PC-9 (cell line): ENCODE measurements at regions not wholly inside any gene's neighbourhood (a gene's known extent, or its start where the extent isn't known, plus 50 kb on each side); places are given as distances from the start of the nearest gene placed in this dataset.
A peak's percentile ranks its signal among the peaks of the same experiment; 100 is the strongest.

ENCODE experiments used
- BruUV-seq: library from RNA; stranded (reverse); fragments of 400-500 nt; replicated peaks from 2 replicates; lab custom pipeline; 2021; lab: Mats Ljungman, UMichigan
- CTCF ChIA-PET: fragments of 300-600 bp; sonication (Branson Sonifier 250); formaldehyde crosslinking; loops from one replicate; lab custom pipeline; 2022; ENCODE audit warnings: antibody characterized with exemption; lab: Charles Lee
- POLR2A ChIA-PET: fragments of 300-600 bp; sonication (Branson Sonifier 250); formaldehyde crosslinking; loops from one replicate; lab custom pipeline; 2022; ENCODE audit warnings: antibody characterized with exemption; ENCODE audit not compliant: unreplicated experiment; lab: Charles Lee
- DNase-seq, 2 experiments: peaks; one replicate each; pipeline versions ENCODE4 v3.0.0 to v3.0.0-alpha.2; 2015 to 2022; ENCODE audit warnings: mixed read lengths in 1 of 2
- H2AFZ ChIP-seq: fragments of 200-600 bp; sonication (generic); 2 replicates; pipeline ENCODE4 v1.8.1; 2017; ENCODE audit warnings: antibody characterized with exemption
- H3F3A ChIP-seq: fragments of 200-600 bp; sonication (generic); 2 replicates; pipeline ENCODE4 v1.8.1; 2017; ENCODE audit warnings: antibody characterized with exemption, mild to moderate bottlenecking, low read depth; ENCODE audit not compliant: insufficient read depth
- H3K27ac ChIP-seq: fragments of 200-600 bp; sonication (generic); 2 replicates; pipeline ENCODE4 v1.6.1; 2016; ENCODE audit warnings: mixed run types
- H3K27me3 ChIP-seq: fragments of 200-600 bp; sonication (generic); 2 replicates; pipeline ENCODE4 v1.6.1; 2016; ENCODE audit warnings: low read depth, mixed run types; ENCODE audit not compliant: insufficient read depth
- H3K36me3 ChIP-seq: fragments of 200-600 bp; sonication (generic); 2 replicates; pipeline ENCODE4 v1.6.1; 2016; ENCODE audit warnings: low read depth, mixed run types
- H3K4me1 ChIP-seq: fragments of 200-600 bp; sonication (generic); replicated peaks from 2 replicates; pipeline ENCODE4 v1.6.1; 2016; ENCODE audit warnings: mixed run types; ENCODE audit not compliant: insufficient read depth
- H3K4me2 ChIP-seq: fragments of 200-600 bp; sonication (generic); 2 replicates; pipeline ENCODE4 v1.6.1; 2017; ENCODE audit warnings: mixed run types
- H3K4me3 ChIP-seq: fragments of 200-600 bp; sonication (generic); 2 replicates; pipeline ENCODE4 v1.6.1; 2016; ENCODE audit warnings: mixed run types
- H3K79me2 ChIP-seq: fragments of 200-600 bp; sonication (generic); 2 replicates; pipeline ENCODE4 v1.6.1; 2017; ENCODE audit warnings: low read depth, mixed run types
- H3K9me2 ChIP-seq: fragments of 200-600 bp; sonication (generic); 2 replicates; pipeline ENCODE4 v1.8.1; 2017; ENCODE audit warnings: mild to moderate bottlenecking; ENCODE audit not compliant: insufficient read depth
- H3K9me3 ChIP-seq: fragments of 200-600 bp; sonication (generic); 2 replicates; pipeline ENCODE4 v1.8.1; 2016; ENCODE audit warnings: low read depth; ENCODE audit not compliant: insufficient read depth
- H4K20me1 ChIP-seq: fragments of 200-600 bp; sonication (generic); 2 replicates; pipeline ENCODE4 v1.8.1; 2017; ENCODE audit not compliant: insufficient read depth
- CTCF ChIP-seq: fragments of 200-600 bp; sonication (generic); conservative IDR thresholded peaks from 2 replicates; pipeline ENCODE4 v1.6.1; 2017; ENCODE audit warnings: mixed run types, antibody characterized with exemption, mild to moderate bottlenecking, moderate library complexity
- EZH2 ChIP-seq: fragments of 200-600 bp; sonication (generic); IDR thresholded peaks from 2 replicates; pipeline ENCODE4 v1.8.0; 2017; ENCODE audit warnings: antibody characterized with exemption, low read depth
- intact Hi-C: fragments of 100-400 bp; cut with micrococcal nuclease; formaldehyde crosslinking; loops from one replicate; pipeline ENCODE4 v1.10.0; 2022; ENCODE audit not compliant: unreplicated experiment

- no TSS peak for BruUV-seq
- Histone ChIP-seq H3K36me3 (no peaks in the 10 kb centered on the region), H3K4me2 (peak overlapping the region; percentile 18; the same call in 1 of the 2 replicates), H3F3A (peaks cover 5% of the 10 kb centered on the region; the same call in 1 of the 2 replicates), H3K79me2 (no peaks in the 10 kb centered on the region), H3K27ac (peak overlapping the region; percentile 80), H3K27me3 (no peaks in the 10 kb centered on the region), H2AFZ (no peak overlapping the region), H3K9me2 (0 out of 2 replicates have a peak, but pooled peaks cover 3% of the 10 kb centered on the region), H3K4me1 (peaks cover 28% of the 10 kb centered on the region), H4K20me1 (no peaks in the 10 kb centered on the region), H3K9me3 (peaks cover 3% of the 10 kb centered on the region; the same call in 1 of the 2 replicates), H3K4me3 (no peak overlapping the region)
- ChIA-PET POLR2A (interaction anchor here (0.5 to 0.7 kb wide), 4 partner anchors 9 to 1833 kb away, joined by 3 to 7 read pairs (median 6); no protein-coding TSS in a partner anchor), CTCF (interaction anchor here (0.6 kb wide), 1 partner anchor 112 kb away, joined by 3 read pairs; no protein-coding TSS in a partner anchor)
- peak; percentile 29 to 80 for DNase-seq
- intact Hi-C loops: loop anchor here (1.0 kb wide), 1 partner anchor 16 kb away; no protein-coding TSS in a partner anchor
- TF ChIP-seq EZH2 (no peak), CTCF (no peak)
Measured at GRCh38 chr12:98402091-98402490, 113.3 kb upstream of the TMPO start.

DNA sequence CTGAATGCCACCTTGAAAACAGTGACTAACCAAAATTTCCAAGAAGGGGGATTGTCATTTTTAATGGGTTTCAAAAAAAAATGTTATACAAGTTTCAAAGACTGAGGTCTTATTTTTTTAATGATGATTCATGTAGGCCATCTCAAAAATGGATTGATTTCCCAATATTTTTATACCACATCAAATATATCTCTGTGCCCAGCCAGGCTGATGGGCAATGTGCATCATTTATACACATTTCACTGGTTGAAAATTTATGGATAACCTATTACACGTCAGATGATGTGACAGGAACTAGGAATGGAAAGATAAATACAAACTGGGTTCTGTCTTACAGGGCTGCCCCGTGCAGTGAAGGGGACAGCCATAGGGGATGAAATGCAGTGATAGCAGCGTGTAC, 112.7 kb upstream of the TMPO start:
- intact Hi-C loops: loop anchor here (1.0 kb wide), 1 partner anchor 16 kb away; no protein-coding TSS in a partner anchor

DNA sequence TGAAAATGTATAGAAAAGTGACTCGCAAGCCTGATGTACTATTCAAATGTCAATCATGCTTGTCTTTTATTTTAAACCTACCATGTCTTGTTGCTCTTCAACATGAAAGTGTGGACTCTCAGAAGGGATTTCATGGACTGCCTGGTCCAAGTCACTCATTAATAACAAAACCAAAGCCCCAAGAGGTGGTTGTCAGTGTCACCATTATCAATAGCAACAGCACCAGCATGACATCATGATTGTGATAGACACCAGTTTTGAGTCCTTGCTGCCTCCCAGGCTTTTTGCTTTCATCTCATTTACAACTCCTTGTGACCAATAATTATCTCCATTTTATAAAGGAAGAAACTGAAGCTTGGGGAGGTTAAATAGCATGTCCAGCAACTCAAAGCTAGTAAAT, 112.0 kb upstream of the TMPO start:
- Histone ChIP-seq H3F3A (peaks cover 5% of the 10 kb centered on the region; the same call in 1 of the 2 replicates), H3K9me2 (0 out of 2 replicates have a peak, but pooled peaks cover 3% of the 10 kb centered on the region), H2AFZ (no peak overlapping the region), H3K36me3 (no peaks in the 10 kb centered on the region), H3K4me3 (no peak overlapping the region), H3K4me2 (no peak overlapping the region), H3K79me2 (no peaks in the 10 kb centered on the region), H3K9me3 (peaks cover 7% of the 10 kb centered on the region; the same call in 1 of the 2 replicates), H3K27me3 (no peaks in the 10 kb centered on the region), H4K20me1 (no peaks in the 10 kb centered on the region), H3K27ac (no peak overlapping the region), H3K4me1 (peaks cover 23% of the 10 kb centered on the region)
- no peak for DNase-seq
- POLR2A ChIA-PET: no interaction called here
- CTCF ChIA-PET: no interaction called here
- no TSS peak for BruUV-seq
- TF ChIP-seq CTCF: no peak
- TF ChIP-seq EZH2: no peak
- intact Hi-C loops: no loop called here

More for the DNA sequence above, 112.7 kb upstream of the TMPO start:
- H3F3A ChIP-seq: peaks cover 5% of the 10 kb centered on the region; the same call in 1 of the 2 replicates
- 0 out of 2 replicates have a peak, but pooled peaks cover 3% of the 10 kb centered on the region for H3K9me2 ChIP-seq
- H4K20me1 ChIP-seq: no peaks in the 10 kb centered on the region
- CTCF ChIA-PET: interaction anchor here (0.6 kb wide), 1 partner anchor 112 kb away, joined by 3 read pairs; no protein-coding TSS in a partner anchor
- no peaks in the 10 kb centered on the region for H3K79me2 ChIP-seq
- H2AFZ ChIP-seq: no peak overlapping the region
- H3K27me3 ChIP-seq: no peaks in the 10 kb centered on the region
- TF ChIP-seq CTCF (no peak), EZH2 (no peak)
- peaks cover 7% of the 10 kb centered on the region; the same call in 1 of the 2 replicates for H3K9me3 ChIP-seq
- H3K4me1 ChIP-seq: peaks cover 26% of the 10 kb centered on the region
- BruUV-seq: no TSS peak
- H3K4me2 ChIP-seq: no peak overlapping the region
- H3K36me3 ChIP-seq: no peaks in the 10 kb centered on the region
- no peak overlapping the region for H3K4me3 ChIP-seq
- no peak for DNase-seq
- H3K27ac ChIP-seq: peak overlapping the region; percentile 80
- POLR2A ChIA-PET: interaction anchor here (0.6 to 0.7 kb wide), 2 partner anchors 8 to 1832 kb away, joined by 3 to 6 read pairs; no protein-coding TSS in a partner anchor
